HG03575 (cell line): ENCODE measurements at regions not wholly inside any gene's neighbourhood (a gene's known extent, or its start where the extent isn't known, plus 50 kb on each side); places are given as distances from the start of the nearest gene placed in this dataset.
"Not testable (repeated sequence)": the region's sequence is repeated elsewhere in the genome, so short reads cannot be mapped to it uniquely, and the experiment has no call there.

Experiments used
- ATAC-seq: cut with Tn5 transposase; IDR thresholded peaks from one replicate; pipeline ENCODE4 v1.9.1; 2021; ENCODE audit not compliant: unreplicated experiment, insufficient number of reproducible peaks, low FRiP score; ENCODE audit errors: extremely low read depth

- no peak for ATAC-seq
These were observed 738.6 kb upstream of the GJE1 start for GRCh38 chr6:141394125-141394536.

- no peak for ATAC-seq
These were observed 739.2 kb upstream of the GJE1 start for GRCh38 chr6:141393405-141394124.

GRCh38 chr6:141391135-141391534 is 741.6 kb upstream of the GJE1 start:
- ATAC-seq = not testable (repeated sequence)

- ATAC-seq = no peak
These were observed 744.1 kb upstream of the GJE1 start for GRCh38 chr6:141388666-141389065.

- no peak for ATAC-seq
These were observed 762.3 kb upstream of the GJE1 start for GRCh38 chr6:141370438-141370837.

- not testable (repeated sequence) for ATAC-seq
These were observed 765.9 kb upstream of the GJE1 start for GRCh38 chr6:141366796-141367195.

- no peak for ATAC-seq
These were observed 768.0 kb upstream of the GJE1 start for GRCh38 chr6:141364694-141365093.

GRCh38 chr6:141364232-141364631 is 768.5 kb upstream of the GJE1 start:
- ATAC-seq = no peak

- ATAC-seq = no peak
These were observed 771.2 kb upstream of the GJE1 start for GRCh38 chr6:141361559-141361958.

GRCh38 chr6:141359953-141360352 is 772.8 kb upstream of the GJE1 start:
- ATAC-seq = no peak

GRCh38 chr6:141354191-141354955 is 778.4 kb upstream of the GJE1 start:
- ATAC-seq = no peak

GRCh38 chr6:141351721-141352120 is 781.0 kb upstream of the GJE1 start:
- no peak for ATAC-seq

GRCh38 chr6:141349710-141350109 is 783.0 kb upstream of the GJE1 start:
- ATAC-seq = no peak

- no peak for ATAC-seq
These were observed 784.7 kb upstream of the GJE1 start for GRCh38 chr6:141347906-141348492.

GRCh38 chr6:141347086-141347485 is 785.6 kb upstream of the GJE1 start:
- no peak for ATAC-seq

- no peak for ATAC-seq
These were observed 786.2 kb upstream of the GJE1 start for GRCh38 chr6:141346535-141346934.

GRCh38 chr6:141337191-141337590 is 795.5 kb upstream of the GJE1 start:
- ATAC-seq = no peak

- ATAC-seq = no peak
These were observed 797.0 kb upstream of the GJE1 start for GRCh38 chr6:141335477-141336273.

GRCh38 chr6:141326925-141327324 is 805.8 kb upstream of the GJE1 start:
- ATAC-seq = no peak
